ENCODE measurements at regions not wholly inside any gene's neighbourhood (a gene's known extent, or its start where the extent isn't known, plus 50 kb on each side); places are given as distances from the start of the nearest gene placed in this dataset.
"Not testable (repeated sequence)": the region's sequence is repeated elsewhere in the genome, so short reads cannot be mapped to it uniquely, and the experiment has no call there.

DNA sequence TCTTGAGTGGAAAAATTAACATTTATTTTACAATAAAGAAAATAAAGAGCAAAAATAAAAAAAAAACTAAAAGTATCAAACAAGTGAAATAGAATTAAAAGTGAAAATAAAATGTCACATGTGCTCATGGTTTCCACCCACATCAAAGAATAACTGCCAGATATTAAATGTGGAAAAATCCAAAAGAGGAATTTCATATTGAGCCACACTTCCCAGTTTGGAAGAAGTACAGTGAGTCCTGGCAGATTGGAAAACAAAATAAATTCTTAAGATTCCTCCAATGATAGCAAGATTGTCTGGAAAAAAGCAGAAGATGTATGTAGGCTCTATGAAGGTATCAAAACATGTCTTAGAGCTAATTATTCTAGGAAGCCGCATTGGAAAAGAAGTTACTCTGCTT, 1019.5 kb downstream of the SLC6A15 start:
- TF ChIP-seq, protein P1, sequence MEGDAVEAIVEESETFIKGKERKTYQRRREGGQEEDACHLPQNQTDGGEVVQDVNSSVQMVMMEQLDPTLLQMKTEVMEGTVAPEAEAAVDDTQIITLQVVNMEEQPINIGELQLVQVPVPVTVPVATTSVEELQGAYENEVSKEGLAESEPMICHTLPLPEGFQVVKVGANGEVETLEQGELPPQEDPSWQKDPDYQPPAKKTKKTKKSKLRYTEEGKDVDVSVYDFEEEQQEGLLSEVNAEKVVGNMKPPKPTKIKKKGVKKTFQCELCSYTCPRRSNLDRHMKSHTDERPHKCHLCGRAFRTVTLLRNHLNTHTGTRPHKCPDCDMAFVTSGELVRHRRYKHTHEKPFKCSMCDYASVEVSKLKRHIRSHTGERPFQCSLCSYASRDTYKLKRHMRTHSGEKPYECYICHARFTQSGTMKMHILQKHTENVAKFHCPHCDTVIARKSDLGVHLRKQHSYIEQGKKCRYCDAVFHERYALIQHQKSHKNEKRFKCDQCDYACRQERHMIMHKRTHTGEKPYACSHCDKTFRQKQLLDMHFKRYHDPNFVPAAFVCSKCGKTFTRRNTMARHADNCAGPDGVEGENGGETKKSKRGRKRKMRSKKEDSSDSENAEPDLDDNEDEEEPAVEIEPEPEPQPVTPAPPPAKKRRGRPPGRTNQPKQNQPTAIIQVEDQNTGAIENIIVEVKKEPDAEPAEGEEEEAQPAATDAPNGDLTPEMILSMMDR (IDR thresholded peaks at IDR 0.05) = no peak
- ATAC-seq (ENCODE audit: low FRiP score) (no peak), DNase-seq (ENCODE audit: low spot score) (no peak)

DNA sequence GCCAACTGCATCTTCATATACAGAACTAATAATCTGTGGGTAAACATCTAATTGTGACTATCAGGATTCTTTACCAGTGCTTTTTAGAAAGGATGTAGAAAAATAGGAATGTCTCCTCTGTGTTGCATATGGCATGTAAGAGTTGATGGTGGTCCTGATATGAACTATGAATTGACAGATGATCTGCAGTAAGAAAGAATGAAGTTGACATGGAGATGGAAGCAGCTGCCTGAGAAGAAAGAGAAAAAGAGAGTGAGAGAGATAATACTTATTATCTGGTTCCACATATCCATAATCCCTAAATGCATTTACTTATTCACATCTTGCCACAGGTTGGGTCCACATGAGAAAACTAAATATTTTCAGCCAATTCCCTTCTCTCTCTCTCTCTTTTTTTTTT, 1022.9 kb downstream of the SLC6A15 start:
- DNase-seq (ENCODE audit: low spot score) = no peak
- TF ChIP-seq, protein P1 (IDR thresholded peaks at IDR 0.05) = no peak
- no peak for ATAC-seq (ENCODE audit: low FRiP score)

DNA sequence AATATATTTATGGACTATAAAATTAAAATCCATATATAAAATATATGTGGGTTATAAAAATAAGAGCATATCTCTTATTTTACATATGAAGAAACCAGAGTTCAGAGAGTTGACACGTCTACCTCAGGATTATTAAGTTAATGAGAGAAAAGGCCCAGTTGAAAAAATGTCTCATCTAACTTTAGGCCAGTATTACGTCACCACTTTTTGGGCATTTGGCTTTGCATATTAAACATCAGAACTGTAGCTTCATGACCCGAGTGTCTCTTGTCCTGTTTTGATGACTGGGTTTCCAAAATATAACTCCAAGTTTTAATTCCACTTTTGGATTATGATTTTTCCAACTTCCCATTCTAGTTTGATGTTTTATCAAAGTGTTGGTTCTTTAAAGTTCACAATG, 1026.1 kb downstream of the SLC6A15 start:
- DNase-seq (ENCODE audit: low spot score) (no peak), ATAC-seq (ENCODE audit: low FRiP score) (no peak)
- TF ChIP-seq, protein P1 (IDR thresholded peaks at IDR 0.05) = no peak

DNA sequence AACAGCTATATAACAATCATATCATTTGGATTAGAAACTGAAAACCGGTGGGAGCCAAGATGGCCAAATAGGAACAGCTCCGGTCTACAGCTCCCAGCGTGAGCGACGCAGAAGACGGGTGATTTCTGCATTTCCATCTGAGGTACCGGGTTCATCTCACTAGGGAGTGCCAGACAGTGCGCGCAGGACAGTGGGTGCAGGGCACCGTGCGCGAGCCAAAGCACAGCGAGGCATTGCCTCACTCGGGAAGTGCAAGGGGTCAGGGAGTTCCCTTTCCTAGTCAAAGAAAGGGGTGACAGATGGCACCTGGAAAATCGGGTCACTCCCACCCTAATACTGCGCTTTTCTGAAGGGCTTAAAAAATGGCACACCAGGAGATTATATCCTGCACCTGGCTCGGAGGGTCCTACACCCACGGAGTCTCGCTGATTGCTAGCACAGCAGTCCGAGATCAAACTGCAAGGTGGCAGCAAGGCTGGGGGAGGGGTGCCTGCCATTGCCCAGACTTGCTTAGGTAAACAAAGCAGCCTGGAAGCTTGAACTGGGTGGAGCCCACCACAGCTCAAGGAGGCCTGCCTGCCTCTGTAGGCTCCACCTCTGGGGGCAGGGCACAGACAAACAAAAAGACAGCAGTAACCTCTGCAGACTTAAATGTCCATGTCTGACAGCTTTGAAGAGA, 1041.5 kb downstream of the SLC6A15 start:
- DNase-seq (ENCODE audit: low spot score); ATAC-seq (ENCODE audit: low FRiP score): not testable (repeated sequence)

DNA sequence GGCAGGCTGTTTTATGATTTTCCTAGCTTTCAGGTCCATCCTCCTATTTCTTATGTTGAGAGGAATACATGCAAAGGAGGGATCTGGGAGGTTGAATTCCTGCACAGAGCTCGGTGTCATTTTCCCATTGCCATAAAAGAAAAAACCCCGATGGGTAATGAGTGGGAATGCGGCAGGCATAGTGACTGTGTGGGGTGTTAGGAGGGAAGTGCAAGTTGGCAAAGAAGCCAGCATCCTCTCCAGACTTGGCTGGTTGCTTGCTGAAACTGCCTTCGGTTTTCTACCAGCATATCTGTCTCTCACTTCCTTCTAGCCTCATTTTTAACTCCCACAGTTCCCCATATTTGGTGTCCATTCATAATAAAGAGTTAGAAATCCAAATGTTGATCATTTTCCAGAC, 1046.1 kb downstream of the SLC6A15 start:
- DNase-seq (ENCODE audit: low spot score) (no peak), ATAC-seq (ENCODE audit: low FRiP score) (no peak)
- TF ChIP-seq, protein P1 (IDR thresholded peaks at IDR 0.05) = no peak

DNA sequence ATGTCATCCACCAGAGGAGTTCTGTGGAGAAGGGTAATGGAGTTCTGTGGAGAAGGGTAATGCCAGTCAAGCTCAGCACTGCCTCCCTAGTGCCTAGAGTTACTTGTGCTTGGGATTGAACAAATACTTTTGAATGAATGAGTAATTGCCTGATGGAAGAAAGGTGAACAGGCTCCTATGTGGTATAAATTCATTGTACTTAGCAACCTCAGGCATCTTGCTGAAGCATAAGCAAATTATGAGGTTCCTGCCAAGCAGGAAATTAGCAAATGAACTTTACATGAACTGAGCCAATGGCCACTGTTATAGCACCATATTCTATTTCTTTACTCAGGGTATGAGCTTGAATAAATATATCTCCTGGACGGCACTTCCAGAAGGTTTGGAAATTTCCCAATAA, 1047.2 kb downstream of the SLC6A15 start:
- TF ChIP-seq, protein P1 (IDR thresholded peaks at IDR 0.05) = no peak
- ATAC-seq (ENCODE audit: low FRiP score) = no peak
- DNase-seq (ENCODE audit: low spot score) = no peak

DNA sequence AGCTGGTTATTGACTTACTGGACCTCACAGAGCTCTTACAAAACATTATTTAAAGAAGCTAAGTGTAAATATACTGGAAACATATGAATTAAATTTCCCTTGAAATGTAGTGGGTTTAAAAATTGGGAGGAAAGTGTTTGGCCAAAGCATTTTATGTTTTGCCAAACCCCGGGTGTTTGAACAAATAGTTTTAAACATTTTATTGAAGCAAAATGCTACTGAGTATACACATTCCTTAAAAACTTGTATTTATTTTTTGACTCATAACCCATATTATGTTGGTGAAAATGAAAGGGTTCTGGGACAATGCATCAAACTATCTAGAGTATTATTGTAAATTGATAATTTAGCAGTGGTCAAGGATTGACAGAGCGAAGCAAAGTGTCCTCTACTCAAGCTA, 1048.5 kb downstream of the SLC6A15 start:
- TF ChIP-seq, protein P1 (IDR thresholded peaks at IDR 0.05) = no peak
- DNase-seq (ENCODE audit: low spot score) (no peak), ATAC-seq (ENCODE audit: low FRiP score) (no peak)
